ENCODE measurements at regions not wholly inside any gene's neighbourhood (a gene's known extent, or its start where the extent isn't known, plus 50 kb on each side); places are given as distances from the start of the nearest gene placed in this dataset.

GRCh38 chr10:128622706-128623105, 496.5 kb upstream of the MKI67 start:
- TF ChIP-seq CTCF (IDR thresholded peaks at IDR 0.05) = no peak
- TF ChIP-seq EP300 (IDR thresholded peaks at IDR 0.05) = no peak
- TF ChIP-seq POLR2A (IDR thresholded peaks at IDR 0.05) = no peak

Measured in ovary (tissue), 3 donors.